GM12891 (cell line): ENCODE measurements at regions not wholly inside any gene's neighbourhood (a gene's known extent, or its start where the extent isn't known, plus 50 kb on each side); places are given as distances from the start of the nearest gene placed in this dataset.

Experiments
- POLR2A ChIP-seq: IDR thresholded peaks from 2 replicates; pipeline ENCODE4 v1.6.1; 2011; ENCODE audit warnings: low read depth, low read length, control low read depth
- POLR2AphosphoS5 ChIP-seq: IDR thresholded peaks from 2 replicates; pipeline ENCODE4 v1.6.1; 2011; ENCODE audit warnings: low read depth, low read length, control low read depth
- TAF1 ChIP-seq: IDR thresholded peaks from 2 replicates; pipeline ENCODE4 v1.6.1; 2011; ENCODE audit warnings: low read depth, low read length, control low read depth

DNA sequence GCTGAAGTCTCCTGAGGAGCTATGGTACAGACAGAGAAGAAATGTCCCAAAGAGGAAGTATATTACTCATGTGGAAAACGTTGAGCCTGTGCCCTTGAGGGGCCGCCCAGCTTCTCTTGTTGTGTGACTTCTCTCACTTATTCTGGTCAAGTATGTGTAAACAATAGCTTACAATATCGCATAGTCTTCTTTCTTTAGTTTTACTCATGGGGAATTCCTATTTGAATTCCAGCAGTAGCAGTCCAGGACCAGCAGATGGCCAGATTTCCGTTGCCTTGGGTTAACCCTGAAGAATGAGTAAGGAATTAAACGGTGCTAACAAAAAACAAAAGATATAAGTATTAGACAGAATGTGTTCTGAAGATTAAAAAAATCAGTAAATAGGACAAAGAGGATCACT, 522.0 kb upstream of the GJE1 start:
- no peak for TF ChIP-seq POLR2A
- TF ChIP-seq TAF1: no peak
- no peak for TF ChIP-seq POLR2AphosphoS5
